Stimulated activated naive CD4-positive, alpha-beta T cell treated with Interleukin-2 at 50 U/mL for 16 hours (primary cell): ENCODE measurements at regions not wholly inside any gene's neighbourhood (a gene's known extent, or its start where the extent isn't known, plus 50 kb on each side); places are given as distances from the start of the nearest gene placed in this dataset.
"Not testable (repeated sequence)": the region's sequence is repeated elsewhere in the genome, so short reads cannot be mapped to it uniquely, and the experiment has no call there.

Source experiments
- DNase-seq: peaks from one replicate; lab custom pipeline; 2025; lab: John Stamatoyannopoulos, UW

GRCh38 chr4:57231781-57232180 lies 121.6 kb upstream of the IGFBP7 start:
- DNase-seq = no peak

- DNase-seq = no peak
These were observed 110.5 kb upstream of the IGFBP7 start for GRCh38 chr4:57220734-57221133.

GRCh38 chr4:57220172-57220571 lies 110.0 kb upstream of the IGFBP7 start:
- DNase-seq = no peak

- DNase-seq = no peak
These were observed 109.2 kb upstream of the IGFBP7 start for GRCh38 chr4:57219431-57219830.

- no peak for DNase-seq
These were observed 104.6 kb upstream of the IGFBP7 start for GRCh38 chr4:57214654-57215411.

GRCh38 chr4:57211131-57211530 lies 100.9 kb upstream of the IGFBP7 start:
- DNase-seq = no peak

- DNase-seq = no peak
These were observed 96.0 kb upstream of the IGFBP7 start for GRCh38 chr4:57206172-57206571.

- DNase-seq = no peak
These were observed 95.4 kb upstream of the IGFBP7 start for GRCh38 chr4:57205580-57205979.

- DNase-seq = no peak
These were observed 90.7 kb upstream of the IGFBP7 start for GRCh38 chr4:57200799-57201327.

- no peak for DNase-seq
These were observed 89.1 kb upstream of the IGFBP7 start for GRCh38 chr4:57199267-57199666.

- no peak for DNase-seq
These were observed 85.4 kb upstream of the IGFBP7 start for GRCh38 chr4:57195622-57196021.

GRCh38 chr4:57194068-57194611 lies 84.0 kb upstream of the IGFBP7 start:
- DNase-seq = no peak

- no peak for DNase-seq
These were observed 83.1 kb upstream of the IGFBP7 start for GRCh38 chr4:57193209-57193810.

GRCh38 chr4:57191523-57192034 lies 81.4 kb upstream of the IGFBP7 start:
- DNase-seq = no peak

GRCh38 chr4:57190601-57191481 lies 80.7 kb upstream of the IGFBP7 start:
- no peak for DNase-seq

GRCh38 chr4:57187246-57187645 lies 77.1 kb upstream of the IGFBP7 start:
- DNase-seq = no peak

- DNase-seq = no peak
These were observed 74.3 kb upstream of the IGFBP7 start for GRCh38 chr4:57184378-57185029.

- DNase-seq = no peak
These were observed 72.1 kb upstream of the IGFBP7 start for GRCh38 chr4:57182132-57182874.

- DNase-seq = not testable (repeated sequence)
These were observed 63.0 kb upstream of the IGFBP7 start for GRCh38 chr4:57173136-57173535.

- DNase-seq = no peak
These were observed 61.9 kb upstream of the IGFBP7 start for GRCh38 chr4:57172065-57172464.

- DNase-seq = no peak
These were observed 58.8 kb upstream of the IGFBP7 start for GRCh38 chr4:57168982-57169381.
